ENCODE measurements at regions not wholly inside any gene's neighbourhood (a gene's known extent, or its start where the extent isn't known, plus 50 kb on each side); places are given as distances from the start of the nearest gene placed in this dataset.

DNA sequence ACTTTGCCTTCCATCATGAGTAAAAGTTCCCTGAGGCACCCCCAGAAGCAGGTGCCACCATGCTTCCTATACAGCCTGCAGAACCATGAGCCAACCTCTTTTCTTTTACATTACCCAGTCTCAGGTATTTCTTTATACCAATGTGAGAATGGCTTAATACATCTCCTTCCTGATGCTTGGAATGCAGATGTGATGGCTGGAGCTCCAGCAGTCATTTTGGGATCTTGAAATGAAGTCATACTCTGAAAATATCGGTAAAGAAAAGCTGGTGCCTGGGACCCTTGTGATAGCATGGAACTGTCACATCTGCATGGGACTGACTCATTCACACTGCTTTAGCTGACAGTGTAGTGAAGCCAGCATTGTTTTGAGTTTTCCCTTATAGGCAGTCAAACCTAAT lies 634.5 kb upstream of the NRP1 start (continued):
- TF ChIP-seq, protein P1, sequence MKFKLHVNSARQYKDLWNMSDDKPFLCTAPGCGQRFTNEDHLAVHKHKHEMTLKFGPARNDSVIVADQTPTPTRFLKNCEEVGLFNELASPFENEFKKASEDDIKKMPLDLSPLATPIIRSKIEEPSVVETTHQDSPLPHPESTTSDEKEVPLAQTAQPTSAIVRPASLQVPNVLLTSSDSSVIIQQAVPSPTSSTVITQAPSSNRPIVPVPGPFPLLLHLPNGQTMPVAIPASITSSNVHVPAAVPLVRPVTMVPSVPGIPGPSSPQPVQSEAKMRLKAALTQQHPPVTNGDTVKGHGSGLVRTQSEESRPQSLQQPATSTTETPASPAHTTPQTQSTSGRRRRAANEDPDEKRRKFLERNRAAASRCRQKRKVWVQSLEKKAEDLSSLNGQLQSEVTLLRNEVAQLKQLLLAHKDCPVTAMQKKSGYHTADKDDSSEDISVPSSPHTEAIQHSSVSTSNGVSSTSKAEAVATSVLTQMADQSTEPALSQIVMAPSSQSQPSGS (IDR thresholded peaks at IDR 0.05; ENCODE audit: low read length): no peak
- TF ChIP-seq ASH2L (IDR thresholded peaks at IDR 0.05; ENCODE audit: low read length) (no peak), SIRT6 (IDR thresholded peaks at IDR 0.05; ENCODE audit: low read length) (no peak), MAFK (IDR thresholded peaks at IDR 0.05; ENCODE audit: low read depth, low read length) (no peak), EGR1 (IDR thresholded peaks at IDR 0.05; ENCODE audit: borderline replicate concordance, low read depth, low read length) (no peak), POU5F1 (IDR thresholded peaks at IDR 0.05; ENCODE audit: low read depth, low read length) (no peak), POLR2A (IDR thresholded peaks at IDR 0.05; ENCODE audit: control extremely low read depth in 1 of 2, low read depth in 2 of 2, low read length in 2 of 2) (no peak), BRCA1 (IDR thresholded peaks at IDR 0.05; ENCODE audit: low read depth, low read length) (no peak), CBX8 (IDR thresholded peaks at IDR 0.05; ENCODE audit: borderline replicate concordance, low read depth, low read length) (no peak), SP2 (IDR thresholded peaks at IDR 0.05; ENCODE audit: low read length) (no peak), POLR2AphosphoS5 (IDR thresholded peaks at IDR 0.05; ENCODE audit: low read depth, low read length) (no peak), CHD2 (IDR thresholded peaks at IDR 0.05; ENCODE audit: low read length) (no peak), NANOG (IDR thresholded peaks at IDR 0.05; ENCODE audit: insufficient read depth, low read depth, low read length, poor library complexity, severe bottlenecking) (no peak)
- TF ChIP-seq, protein P2, sequence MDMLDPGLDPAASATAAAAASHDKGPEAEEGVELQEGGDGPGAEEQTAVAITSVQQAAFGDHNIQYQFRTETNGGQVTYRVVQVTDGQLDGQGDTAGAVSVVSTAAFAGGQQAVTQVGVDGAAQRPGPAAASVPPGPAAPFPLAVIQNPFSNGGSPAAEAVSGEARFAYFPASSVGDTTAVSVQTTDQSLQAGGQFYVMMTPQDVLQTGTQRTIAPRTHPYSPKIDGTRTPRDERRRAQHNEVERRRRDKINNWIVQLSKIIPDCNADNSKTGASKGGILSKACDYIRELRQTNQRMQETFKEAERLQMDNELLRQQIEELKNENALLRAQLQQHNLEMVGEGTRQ (IDR thresholded peaks at IDR 0.05; ENCODE audit: low read length): no peak

All from H1 (cell line).